ENCODE measurements at regions not wholly inside any gene's neighbourhood (a gene's known extent, or its start where the extent isn't known, plus 50 kb on each side); places are given as distances from the start of the nearest gene placed in this dataset.

- TF ChIP-seq CTCF (IDR thresholded peaks at IDR 0.05): no peak
- TF ChIP-seq POLR2A (IDR thresholded peaks at IDR 0.05): no peak
These were observed 65.1 kb upstream of the RASD2 start for GRCh38 chr22:35475545-35475944.
